GM18951 (cell line): ENCODE measurements at regions not wholly inside any gene's neighbourhood (a gene's known extent, or its start where the extent isn't known, plus 50 kb on each side); places are given as distances from the start of the nearest gene placed in this dataset.

Source experiments
- POLR2A ChIP-seq: IDR thresholded peaks from 4 replicates; pipeline ENCODE4 v1.6.1; 2011; ENCODE audit warnings: mild to moderate bottlenecking; ENCODE audit not compliant: insufficient read length, insufficient read depth; ENCODE audit errors: extremely low read depth
- in situ Hi-C: fragments of 300-500 bp; cut with MboI; formaldehyde crosslinking; loops from one replicate; pipeline ENCODE4 v1.12.0; 2022; ENCODE audit warnings: low sequenced_read_pairs, mixed read lengths, inconsistent platforms; ENCODE audit not compliant: unreplicated experiment

- in situ Hi-C loops = no loop called here
- no peak for TF ChIP-seq POLR2A
Measured at GRCh38 chr6:153215242-153215641, 84.2 kb upstream of the RGS17 start.

GRCh38 chr6:153214436-153214835 is 83.4 kb upstream of the RGS17 start:
- TF ChIP-seq POLR2A = no peak
- in situ Hi-C loops = no loop called here

- no peak for TF ChIP-seq POLR2A
- in situ Hi-C loops = no loop called here
Measured at GRCh38 chr6:153210083-153210482, 79.0 kb upstream of the RGS17 start.

- TF ChIP-seq POLR2A = no peak
- in situ Hi-C loops = no loop called here
Measured at GRCh38 chr6:153208706-153209105, 77.6 kb upstream of the RGS17 start.

GRCh38 chr6:153207617-153208016 is 76.5 kb upstream of the RGS17 start:
- in situ Hi-C loops = no loop called here
- no peak for TF ChIP-seq POLR2A

GRCh38 chr6:153207006-153207405 is 75.9 kb upstream of the RGS17 start:
- in situ Hi-C loops = no loop called here
- TF ChIP-seq POLR2A = no peak

GRCh38 chr6:153192943-153193885 is 62.1 kb upstream of the RGS17 start:
- in situ Hi-C loops = no loop called here
- TF ChIP-seq POLR2A = no peak

- TF ChIP-seq POLR2A = no peak
- in situ Hi-C loops = no loop called here
Measured at GRCh38 chr6:153183925-153184324, 52.8 kb upstream of the RGS17 start.
